Spleen (tissue), 7 donors: ENCODE measurements at regions not wholly inside any gene's neighbourhood (a gene's known extent, or its start where the extent isn't known, plus 50 kb on each side); places are given as distances from the start of the nearest gene placed in this dataset.

Experiments used
- CTCF ChIP-seq, 11 experiments: fragments of 200-600 bp in 7 of 11; fragments of 450-650 bp in 4 of 11; sonication (generic) in 4 of 11; IDR thresholded peaks in 8 of 11; conservative IDR thresholded peaks in 3 of 11; 1 replicate in 7 of 11; 2 replicates in 4 of 11; pipeline versions ENCODE4 v1.4.0 to v1.8.0; 2016 to 2021; ENCODE audit warnings: antibody characterized with exemption in 11 of 11, inconsistent platforms in 4 of 11, mild to moderate bottlenecking in 1 of 11
- POLR2A ChIP-seq, 3 donors: fragments of 450-650 bp; IDR thresholded peaks; one replicate each; pipeline ENCODE4 v1.5.1; 2017; ENCODE audit warnings: antibody characterized with exemption in 3 of 3, mild to moderate bottlenecking in 1 of 3
- POLR2AphosphoS5 ChIP-seq, 3 donors: sonication (generic); formaldehyde crosslinking; IDR thresholded peaks; one replicate each; pipeline ENCODE4 v1.5.1; 2017; ENCODE audit warnings: antibody characterized with exemption in 3 of 3
- donor health status: DM: no; HTN: no; CAD: no; lungs with moderate emphysema.
- donor health status: DM: no; HTN: no; CAD: no.
- donor health status: DM: no; HTN: no; CAD: no.

- no peak for TF ChIP-seq POLR2A (IDR thresholded peaks at IDR 0.05)
- no peak for TF ChIP-seq POLR2AphosphoS5 (IDR thresholded peaks at IDR 0.05)
- TF ChIP-seq CTCF (IDR thresholded peaks at IDR 0.05 in 8 of 11, conservative IDR thresholded peaks at IDR 0.05 in 3 of 11) = no peak
These were observed 418.6 kb downstream of the KLF5 start for GRCh38 chr13:73477441-73477840.
